GM12873 (cell line): ENCODE measurements at regions not wholly inside any gene's neighbourhood (a gene's known extent, or its start where the extent isn't known, plus 50 kb on each side); places are given as distances from the start of the nearest gene placed in this dataset.

Experiments
- TF ChIP-seq, protein P1 (sequence below): IDR thresholded peaks from 2 replicates; pipeline ENCODE4 v1.5.1; 2012; ENCODE audit warnings: low read depth, mild to moderate bottlenecking, moderate library complexity, low read length, control low read depth; ENCODE audit not compliant: insufficient read depth; ENCODE audit errors: missing control alignments

DNA sequence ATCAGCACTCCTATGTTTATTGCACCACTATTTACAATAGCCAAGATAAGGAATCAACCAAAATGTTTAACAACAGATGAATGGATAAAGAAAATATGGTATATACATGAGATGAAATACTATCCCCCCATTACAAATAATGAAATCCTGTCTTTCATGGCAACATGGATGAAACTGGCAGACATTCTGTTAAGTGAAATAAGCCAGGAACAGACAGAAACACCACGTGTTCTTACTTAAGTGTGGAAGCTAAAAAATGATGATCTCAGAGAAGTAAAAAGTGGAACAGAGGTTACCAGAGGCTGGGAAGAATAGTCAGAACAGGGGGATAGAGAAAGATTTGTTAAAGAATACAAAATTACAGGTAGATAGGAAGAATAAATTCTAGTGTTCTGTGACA is 113.7 kb upstream of the MDM1 start:
- TF ChIP-seq, protein P1, sequence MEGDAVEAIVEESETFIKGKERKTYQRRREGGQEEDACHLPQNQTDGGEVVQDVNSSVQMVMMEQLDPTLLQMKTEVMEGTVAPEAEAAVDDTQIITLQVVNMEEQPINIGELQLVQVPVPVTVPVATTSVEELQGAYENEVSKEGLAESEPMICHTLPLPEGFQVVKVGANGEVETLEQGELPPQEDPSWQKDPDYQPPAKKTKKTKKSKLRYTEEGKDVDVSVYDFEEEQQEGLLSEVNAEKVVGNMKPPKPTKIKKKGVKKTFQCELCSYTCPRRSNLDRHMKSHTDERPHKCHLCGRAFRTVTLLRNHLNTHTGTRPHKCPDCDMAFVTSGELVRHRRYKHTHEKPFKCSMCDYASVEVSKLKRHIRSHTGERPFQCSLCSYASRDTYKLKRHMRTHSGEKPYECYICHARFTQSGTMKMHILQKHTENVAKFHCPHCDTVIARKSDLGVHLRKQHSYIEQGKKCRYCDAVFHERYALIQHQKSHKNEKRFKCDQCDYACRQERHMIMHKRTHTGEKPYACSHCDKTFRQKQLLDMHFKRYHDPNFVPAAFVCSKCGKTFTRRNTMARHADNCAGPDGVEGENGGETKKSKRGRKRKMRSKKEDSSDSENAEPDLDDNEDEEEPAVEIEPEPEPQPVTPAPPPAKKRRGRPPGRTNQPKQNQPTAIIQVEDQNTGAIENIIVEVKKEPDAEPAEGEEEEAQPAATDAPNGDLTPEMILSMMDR, result no peak

DNA sequence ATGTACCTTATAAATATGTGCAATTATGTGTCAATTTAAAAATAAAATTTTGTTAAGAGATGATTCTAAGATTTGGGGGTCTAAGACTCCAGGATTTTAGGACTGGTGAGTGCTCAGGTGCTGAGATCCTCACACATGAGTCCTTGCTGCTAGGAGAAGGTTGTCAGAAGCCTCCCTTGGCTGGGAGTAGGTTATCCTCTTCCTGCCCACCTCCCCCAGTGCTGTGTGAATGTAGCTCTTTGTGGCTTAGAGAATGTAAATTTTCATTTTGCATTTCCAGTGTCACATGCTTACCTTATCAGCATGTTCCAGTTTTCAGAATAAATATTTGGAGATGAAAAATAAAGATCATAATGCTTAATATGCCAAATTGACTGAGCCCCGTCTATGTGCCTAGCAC is 114.2 kb upstream of the MDM1 start:
- TF ChIP-seq, protein P1, result no peak

DNA sequence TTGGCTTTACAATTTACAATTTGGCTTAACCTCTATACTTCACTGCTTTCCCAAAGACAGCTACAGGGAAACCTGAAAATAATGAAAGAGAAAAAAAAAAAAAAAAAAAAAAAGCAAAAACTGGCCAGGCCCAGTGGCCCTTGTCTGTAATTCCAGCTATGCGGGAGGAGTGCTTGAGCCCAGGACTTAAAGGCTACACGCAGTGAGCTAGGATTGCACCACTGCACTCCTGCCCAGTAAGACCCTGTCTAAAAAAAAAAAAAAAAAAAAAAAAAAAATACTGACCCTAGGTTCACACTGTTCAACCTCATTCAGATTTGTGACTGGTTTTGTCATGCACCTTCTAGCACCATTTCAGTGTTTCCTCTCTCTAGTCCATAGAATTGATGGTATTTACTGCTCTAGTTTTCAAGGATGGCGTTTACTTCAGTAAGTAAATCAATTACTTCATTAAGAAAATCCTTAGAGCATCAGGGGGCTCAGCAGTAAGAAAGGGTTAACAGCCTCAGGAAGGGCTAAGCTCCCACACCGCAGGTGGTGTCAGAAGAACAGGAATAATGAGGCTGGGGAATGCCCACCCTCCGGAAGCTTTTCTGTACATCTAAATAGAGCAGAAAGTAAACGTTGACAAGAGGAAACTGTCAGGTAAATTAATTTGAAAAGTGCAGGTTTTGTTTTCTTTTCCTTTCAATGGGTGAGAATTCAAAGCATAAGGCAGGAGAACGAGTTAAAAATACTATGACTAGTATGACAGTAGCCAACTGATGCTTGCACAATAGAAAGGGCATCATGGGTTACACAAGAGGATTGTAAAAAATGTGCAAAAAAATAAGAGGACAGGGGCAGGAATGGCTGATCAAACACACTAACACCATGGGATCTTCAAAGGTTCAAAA is 115.0 kb upstream of the MDM1 start:
- TF ChIP-seq, protein P1, result no peak

GRCh38 chr12:68447797-68448260 is 115.7 kb upstream of the MDM1 start:
- TF ChIP-seq, protein P1, result no peak

GRCh38 chr12:68449196-68449595 is 117.0 kb upstream of the MDM1 start:
- TF ChIP-seq, protein P1, result no peak

GRCh38 chr12:68450947-68451260 is 118.7 kb upstream of the MDM1 start:
- TF ChIP-seq, protein P1, result no peak

- TF ChIP-seq, protein P1, result no peak
Measured at GRCh38 chr12:68451261-68452077, 119.3 kb upstream of the MDM1 start.
